ENCODE measurements at regions not wholly inside any gene's neighbourhood (a gene's known extent, or its start where the extent isn't known, plus 50 kb on each side); places are given as distances from the start of the nearest gene placed in this dataset.

GRCh38 chr6:14786455-14786854 is 459.4 kb upstream of the JARID2 start:
- in situ Hi-C loops (cut with MboI) (no loop called here), intact Hi-C loops (cut with micrococcal nuclease; ENCODE audit: unreplicated experiment) (no loop called here)
- CTCF ChIA-PET: interaction anchor here (1.1 to 1.6 kb wide), 2 partner anchors 30 to 49 kb away, joined by 3 read pairs; no protein-coding TSS in a partner anchor
- SMC1A ChIA-PET (ENCODE audit: uncharacterized antibody, unreplicated experiment): interaction anchor here (0.5 to 2.0 kb wide), 8 partner anchors 11 to 180 kb away, joined by 3 to 5 read pairs (median 3); no protein-coding TSS in a partner anchor
- no peak overlapping the region for H2AFZ ChIP-seq (ENCODE audit: control insufficient read depth, low read depth, low read length)
- no peak overlapping the region for H3K4me3 ChIP-seq
- peaks cover 7% of the 10 kb centered on the region; the same call in 1 of the 2 replicates for H3K4me1 ChIP-seq (ENCODE audit: control insufficient read depth, insufficient read depth, low read length)
- H3K27me3 ChIP-seq (replicated peaks in 1 of 2; ENCODE audit: control insufficient read depth in 2 of 2, insufficient read depth in 2 of 2, low read length in 1 of 2): no peaks in the 10 kb centered on the region
- no peak for DNase-seq (ENCODE audit: low read depth, low spot score)
- WGBS (ENCODE audit: insufficient coverage, insufficient replicate concordance, low lambda C conversion rate, missing lambda C conversion rate): 69% methylated on average over 3 of the region's 3 CpGs
- H3K9ac ChIP-seq (ENCODE audit: control insufficient read depth, insufficient read depth, low read length): no peak overlapping the region
- POLR2A ChIA-PET: no interaction called here
- no peaks in the 10 kb centered on the region for H4K20me1 ChIP-seq (ENCODE audit: control insufficient read depth, insufficient read depth)
- BruUV-seq (replicated peaks): no TSS peak
- TF ChIP-seq NFXL1 (IDR thresholded peaks at IDR 0.05; ENCODE audit: borderline replicate concordance) (no peak), MEF2B (IDR thresholded peaks at IDR 0.05; ENCODE audit: partially characterized antibody, poor library complexity, severe bottlenecking) (no peak), RUNX3 (IDR thresholded peaks at IDR 0.05; ENCODE audit: low read length) (peak; percentile 37; the same call in 1 of the 2 replicates)
- no peak overlapping the region for H3K4me2 ChIP-seq (ENCODE audit: control insufficient read depth, insufficient read depth)
- ATAC-seq: peak; percentile 45; the same call in 2 of the 3 replicates
- no peak for FAIRE-seq
- no peaks in the 10 kb centered on the region; the same call in 2 of the 3 replicates for H3K9me3 ChIP-seq (replicated peaks; ENCODE audit: control insufficient read depth, insufficient read depth, low read length)
- H3K79me2 ChIP-seq (ENCODE audit: control insufficient read depth, insufficient read depth, low read length): no peaks in the 10 kb centered on the region
- H3K36me3 ChIP-seq (ENCODE audit: control insufficient read depth in 2 of 2, insufficient read depth in 2 of 2, low read length in 1 of 2): no peaks in the 10 kb centered on the region
- RAD21 ChIA-PET (ENCODE audit: unreplicated experiment): interaction anchor here (1.4 to 1.6 kb wide), 2 partner anchors 27 to 57 kb away, joined by 3 to 4 read pairs; no protein-coding TSS in a partner anchor
- H3K27ac ChIP-seq (ENCODE audit: control insufficient read depth, insufficient read depth): no peak overlapping the region

DNA sequence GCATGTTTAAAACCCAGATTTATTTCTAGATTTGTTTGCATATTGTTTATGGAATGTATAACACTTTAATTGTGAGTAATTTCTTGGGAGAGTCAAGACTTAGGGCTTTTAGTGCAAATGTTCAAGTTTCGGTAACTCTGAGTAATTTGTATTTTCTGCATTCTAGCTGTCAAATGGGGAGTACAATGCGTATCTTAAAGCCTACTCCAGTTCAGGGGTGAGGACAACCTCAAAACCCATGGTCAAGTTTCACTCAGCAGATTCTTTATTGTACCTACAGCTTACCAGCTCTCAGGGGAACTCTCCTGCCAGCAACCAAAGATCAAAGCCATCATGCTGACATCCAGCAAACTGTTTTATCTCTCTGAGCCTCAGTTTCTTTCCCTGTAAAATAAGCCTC is 458.6 kb upstream of the JARID2 start:
- SMC1A ChIA-PET (ENCODE audit: uncharacterized antibody, unreplicated experiment): interaction anchor here (0.7 to 2.0 kb wide), 3 partner anchors 81 to 224 kb away, joined by 4 to 5 read pairs (median 4); no protein-coding TSS in a partner anchor
- CTCF ChIA-PET: interaction anchor here (1.1 to 1.6 kb wide), 2 partner anchors 31 to 49 kb away, joined by 3 read pairs; no protein-coding TSS in a partner anchor
- H3K27me3 ChIP-seq (replicated peaks in 1 of 2; ENCODE audit: control insufficient read depth in 2 of 2, insufficient read depth in 2 of 2, low read length in 1 of 2): no peaks in the 10 kb centered on the region
- RAD21 ChIA-PET (ENCODE audit: unreplicated experiment): interaction anchor here (1.6 kb wide), 1 partner anchor 58 kb away, joined by 3 read pairs; no protein-coding TSS in a partner anchor
- ATAC-seq (peak; percentile 88), FAIRE-seq (no peak), DNase-seq (ENCODE audit: low read depth, low spot score) (no peak)
- no peaks in the 10 kb centered on the region for H3K79me2 ChIP-seq (ENCODE audit: control insufficient read depth, insufficient read depth, low read length)
- H3K4me3 ChIP-seq: no peak overlapping the region
- POLR2A ChIA-PET: no interaction called here
- H3K9ac ChIP-seq (ENCODE audit: control insufficient read depth, insufficient read depth, low read length): no peak overlapping the region
- H2AFZ ChIP-seq (ENCODE audit: control insufficient read depth, low read depth, low read length): no peak overlapping the region
- in situ Hi-C loops (cut with MboI) (no loop called here), intact Hi-C loops (cut with micrococcal nuclease; ENCODE audit: unreplicated experiment) (no loop called here)
- peaks cover 7% of the 10 kb centered on the region; the same call in 1 of the 2 replicates for H3K4me1 ChIP-seq (ENCODE audit: control insufficient read depth, insufficient read depth, low read length)
- no TSS peak for BruUV-seq (replicated peaks)
- H4K20me1 ChIP-seq (ENCODE audit: control insufficient read depth, insufficient read depth): no peaks in the 10 kb centered on the region
- 23% methylated on average over 2 of the region's 2 CpGs for WGBS (ENCODE audit: insufficient coverage, insufficient replicate concordance, low lambda C conversion rate, missing lambda C conversion rate)
- no peaks in the 10 kb centered on the region; the same call in 2 of the 3 replicates for H3K9me3 ChIP-seq (replicated peaks; ENCODE audit: control insufficient read depth, insufficient read depth, low read length)
- H3K4me2 ChIP-seq (ENCODE audit: control insufficient read depth, insufficient read depth): no peak overlapping the region
- no peak overlapping the region for H3K27ac ChIP-seq (ENCODE audit: control insufficient read depth, insufficient read depth)
- H3K36me3 ChIP-seq (ENCODE audit: control insufficient read depth in 2 of 2, insufficient read depth in 2 of 2, low read length in 1 of 2): no peaks in the 10 kb centered on the region
- TF ChIP-seq, protein P1, sequence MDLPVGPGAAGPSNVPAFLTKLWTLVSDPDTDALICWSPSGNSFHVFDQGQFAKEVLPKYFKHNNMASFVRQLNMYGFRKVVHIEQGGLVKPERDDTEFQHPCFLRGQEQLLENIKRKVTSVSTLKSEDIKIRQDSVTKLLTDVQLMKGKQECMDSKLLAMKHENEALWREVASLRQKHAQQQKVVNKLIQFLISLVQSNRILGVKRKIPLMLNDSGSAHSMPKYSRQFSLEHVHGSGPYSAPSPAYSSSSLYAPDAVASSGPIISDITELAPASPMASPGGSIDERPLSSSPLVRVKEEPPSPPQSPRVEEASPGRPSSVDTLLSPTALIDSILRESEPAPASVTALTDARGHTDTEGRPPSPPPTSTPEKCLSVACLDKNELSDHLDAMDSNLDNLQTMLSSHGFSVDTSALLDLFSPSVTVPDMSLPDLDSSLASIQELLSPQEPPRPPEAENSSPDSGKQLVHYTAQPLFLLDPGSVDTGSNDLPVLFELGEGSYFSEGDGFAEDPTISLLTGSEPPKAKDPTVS (IDR thresholded peaks at IDR 0.05; ENCODE audit: low read depth, low read length): no peak
- no peak for TF ChIP-seq FOXK2 (IDR thresholded peaks at IDR 0.05)
- no peak for TF ChIP-seq CBX3 (IDR thresholded peaks at IDR 0.05; ENCODE audit: borderline replicate concordance, low read depth)
- no peak for TF ChIP-seq CBFB (IDR thresholded peaks at IDR 0.05; ENCODE audit: low read depth)
- TF ChIP-seq EZH2 (IDR thresholded peaks at IDR 0.05; ENCODE audit: borderline replicate concordance, control insufficient read depth, low read depth, low read length): no peak
- TF ChIP-seq DPF2 (IDR thresholded peaks at IDR 0.05): no peak
- peak; percentile 26; the same call in 1 of the 2 replicates for TF ChIP-seq RUNX3 (IDR thresholded peaks at IDR 0.05; ENCODE audit: low read length)
- TF ChIP-seq NR2F1 (conservative IDR thresholded peaks at IDR 0.05): peak; percentile 56

Data from GM12878 (cell line).